ENCODE measurements at regions not wholly inside any gene's neighbourhood (a gene's known extent, or its start where the extent isn't known, plus 50 kb on each side); places are given as distances from the start of the nearest gene placed in this dataset.

DNA sequence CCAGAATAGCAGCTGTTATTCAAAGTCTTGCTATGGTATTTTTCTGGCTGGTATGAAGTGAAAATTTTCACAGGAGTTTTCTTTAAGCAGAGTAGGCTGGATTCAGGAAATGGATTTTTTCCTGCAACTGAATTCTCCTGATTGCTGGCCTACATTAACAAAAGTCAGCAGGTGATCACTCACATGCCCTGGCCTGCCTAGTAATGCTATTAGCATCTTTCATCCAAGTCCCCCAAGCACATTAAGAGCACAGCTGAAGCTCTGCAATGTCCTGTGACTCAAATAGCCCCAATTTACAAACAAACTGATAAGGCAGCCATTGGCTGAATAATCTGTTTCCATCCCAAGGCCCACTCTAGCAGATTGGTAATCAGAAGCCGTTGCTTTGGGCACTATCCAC is 688.3 kb upstream of the LMCD1 start:
- Histone ChIP-seq H3K4me3 (ENCODE audit: low read length) (no peak overlapping the region), H2AFZ (ENCODE audit: low read depth, low read length) (no peak overlapping the region), H3K79me2 (replicated peaks; ENCODE audit: insufficient read depth, low read length) (no peaks in the 10 kb centered on the region), H4K20me1 (ENCODE audit: insufficient read depth) (no peaks in the 10 kb centered on the region), H3K9me3 (ENCODE audit: low read length) (no peaks in the 10 kb centered on the region), H3K9me2 (ENCODE audit: insufficient read depth, low read length) (no peaks in the 10 kb centered on the region), H3K4me2 (ENCODE audit: low read length) (no peak overlapping the region), H3K36me3 (ENCODE audit: insufficient read depth, low read length) (no peaks in the 10 kb centered on the region), H3F3A (ENCODE audit: insufficient read depth, low read length, poor library complexity, severe bottlenecking) (no peaks in the 10 kb centered on the region), H3K27ac (ENCODE audit: low read length) (peak overlapping the region; percentile 35), H3K27me3 (ENCODE audit: insufficient read depth, low read depth, low read length) (no peaks in the 10 kb centered on the region), H3K9ac (ENCODE audit: low read length) (no peak overlapping the region)
- TF ChIP-seq EP300 (conservative IDR thresholded peaks at IDR 0.05; ENCODE audit: poor library complexity, severe bottlenecking) = no peak
- TF ChIP-seq TAF1 (IDR thresholded peaks at IDR 0.05; ENCODE audit: low read depth) = no peak
- TF ChIP-seq, protein P1, sequence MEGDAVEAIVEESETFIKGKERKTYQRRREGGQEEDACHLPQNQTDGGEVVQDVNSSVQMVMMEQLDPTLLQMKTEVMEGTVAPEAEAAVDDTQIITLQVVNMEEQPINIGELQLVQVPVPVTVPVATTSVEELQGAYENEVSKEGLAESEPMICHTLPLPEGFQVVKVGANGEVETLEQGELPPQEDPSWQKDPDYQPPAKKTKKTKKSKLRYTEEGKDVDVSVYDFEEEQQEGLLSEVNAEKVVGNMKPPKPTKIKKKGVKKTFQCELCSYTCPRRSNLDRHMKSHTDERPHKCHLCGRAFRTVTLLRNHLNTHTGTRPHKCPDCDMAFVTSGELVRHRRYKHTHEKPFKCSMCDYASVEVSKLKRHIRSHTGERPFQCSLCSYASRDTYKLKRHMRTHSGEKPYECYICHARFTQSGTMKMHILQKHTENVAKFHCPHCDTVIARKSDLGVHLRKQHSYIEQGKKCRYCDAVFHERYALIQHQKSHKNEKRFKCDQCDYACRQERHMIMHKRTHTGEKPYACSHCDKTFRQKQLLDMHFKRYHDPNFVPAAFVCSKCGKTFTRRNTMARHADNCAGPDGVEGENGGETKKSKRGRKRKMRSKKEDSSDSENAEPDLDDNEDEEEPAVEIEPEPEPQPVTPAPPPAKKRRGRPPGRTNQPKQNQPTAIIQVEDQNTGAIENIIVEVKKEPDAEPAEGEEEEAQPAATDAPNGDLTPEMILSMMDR (IDR thresholded peaks at IDR 0.05; ENCODE audit: poor library complexity, severe bottlenecking) = no peak
- TF ChIP-seq, protein P2, sequence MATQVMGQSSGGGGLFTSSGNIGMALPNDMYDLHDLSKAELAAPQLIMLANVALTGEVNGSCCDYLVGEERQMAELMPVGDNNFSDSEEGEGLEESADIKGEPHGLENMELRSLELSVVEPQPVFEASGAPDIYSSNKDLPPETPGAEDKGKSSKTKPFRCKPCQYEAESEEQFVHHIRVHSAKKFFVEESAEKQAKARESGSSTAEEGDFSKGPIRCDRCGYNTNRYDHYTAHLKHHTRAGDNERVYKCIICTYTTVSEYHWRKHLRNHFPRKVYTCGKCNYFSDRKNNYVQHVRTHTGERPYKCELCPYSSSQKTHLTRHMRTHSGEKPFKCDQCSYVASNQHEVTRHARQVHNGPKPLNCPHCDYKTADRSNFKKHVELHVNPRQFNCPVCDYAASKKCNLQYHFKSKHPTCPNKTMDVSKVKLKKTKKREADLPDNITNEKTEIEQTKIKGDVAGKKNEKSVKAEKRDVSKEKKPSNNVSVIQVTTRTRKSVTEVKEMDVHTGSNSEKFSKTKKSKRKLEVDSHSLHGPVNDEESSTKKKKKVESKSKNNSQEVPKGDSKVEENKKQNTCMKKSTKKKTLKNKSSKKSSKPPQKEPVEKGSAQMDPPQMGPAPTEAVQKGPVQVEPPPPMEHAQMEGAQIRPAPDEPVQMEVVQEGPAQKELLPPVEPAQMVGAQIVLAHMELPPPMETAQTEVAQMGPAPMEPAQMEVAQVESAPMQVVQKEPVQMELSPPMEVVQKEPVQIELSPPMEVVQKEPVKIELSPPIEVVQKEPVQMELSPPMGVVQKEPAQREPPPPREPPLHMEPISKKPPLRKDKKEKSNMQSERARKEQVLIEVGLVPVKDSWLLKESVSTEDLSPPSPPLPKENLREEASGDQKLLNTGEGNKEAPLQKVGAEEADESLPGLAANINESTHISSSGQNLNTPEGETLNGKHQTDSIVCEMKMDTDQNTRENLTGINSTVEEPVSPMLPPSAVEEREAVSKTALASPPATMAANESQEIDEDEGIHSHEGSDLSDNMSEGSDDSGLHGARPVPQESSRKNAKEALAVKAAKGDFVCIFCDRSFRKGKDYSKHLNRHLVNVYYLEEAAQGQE (IDR thresholded peaks at IDR 0.05; ENCODE audit: borderline replicate concordance) = peak; percentile 81
- peak; percentile 49 for TF ChIP-seq POLR2AphosphoS5 (IDR thresholded peaks at IDR 0.05)
- TF ChIP-seq EZH2 (IDR thresholded peaks at IDR 0.05; ENCODE audit: borderline replicate concordance, insufficient read depth, low read length, poor library complexity, severe bottlenecking) = no peak
- no peak for TF ChIP-seq MXI1 (conservative IDR thresholded peaks at IDR 0.05; ENCODE audit: poor library complexity, severe bottlenecking)
- TF ChIP-seq SMC3 (conservative IDR thresholded peaks at IDR 0.05; ENCODE audit: poor library complexity) = no peak
- TF ChIP-seq RAD21 (conservative IDR thresholded peaks at IDR 0.05) = no peak

DNA sequence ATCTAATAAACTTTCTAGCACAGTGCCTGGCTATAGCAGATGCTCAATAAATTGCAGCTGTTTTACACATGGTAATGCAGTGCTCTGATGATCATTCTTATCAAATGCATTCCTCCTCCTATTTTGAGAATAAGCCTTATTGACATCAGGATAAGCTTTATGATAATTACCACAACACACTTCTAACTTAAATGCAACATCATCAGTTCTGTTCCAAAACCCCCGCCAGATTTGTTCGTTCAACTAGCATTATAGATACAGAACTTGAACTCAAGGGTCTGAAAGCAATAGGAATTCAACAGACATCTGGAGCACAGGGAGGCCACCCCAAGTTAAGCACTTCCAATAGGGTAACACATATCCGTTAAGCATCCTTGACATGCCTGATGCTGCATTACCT is 684.4 kb upstream of the LMCD1 start:
- TF ChIP-seq, protein P2 (IDR thresholded peaks at IDR 0.05; ENCODE audit: borderline replicate concordance) = no peak
- TF ChIP-seq, protein P1 (IDR thresholded peaks at IDR 0.05; ENCODE audit: poor library complexity, severe bottlenecking) = no peak
- no peak for TF ChIP-seq RAD21 (conservative IDR thresholded peaks at IDR 0.05)
- no peak for TF ChIP-seq EP300 (conservative IDR thresholded peaks at IDR 0.05; ENCODE audit: poor library complexity, severe bottlenecking)
- TF ChIP-seq MXI1 (conservative IDR thresholded peaks at IDR 0.05; ENCODE audit: poor library complexity, severe bottlenecking) = no peak
- no peaks in the 10 kb centered on the region for H3K9me3 ChIP-seq (ENCODE audit: low read length)
- H3K9ac ChIP-seq (ENCODE audit: low read length) = no peak overlapping the region
- no peak overlapping the region for H3K27ac ChIP-seq (ENCODE audit: low read length)
- no peak overlapping the region for H3K4me3 ChIP-seq (ENCODE audit: low read length)
- no peaks in the 10 kb centered on the region for H3F3A ChIP-seq (ENCODE audit: insufficient read depth, low read length, poor library complexity, severe bottlenecking)
- H4K20me1 ChIP-seq (ENCODE audit: insufficient read depth) = no peaks in the 10 kb centered on the region
- H2AFZ ChIP-seq (ENCODE audit: low read depth, low read length) = no peak overlapping the region
- no peaks in the 10 kb centered on the region for H3K36me3 ChIP-seq (ENCODE audit: insufficient read depth, low read length)
- no peaks in the 10 kb centered on the region for H3K79me2 ChIP-seq (replicated peaks; ENCODE audit: insufficient read depth, low read length)
- no peak overlapping the region for H3K4me2 ChIP-seq (ENCODE audit: low read length)
- no peaks in the 10 kb centered on the region for H3K9me2 ChIP-seq (ENCODE audit: insufficient read depth, low read length)
- no peaks in the 10 kb centered on the region for H3K27me3 ChIP-seq (ENCODE audit: insufficient read depth, low read depth, low read length)
